WTC11 (cell line): ENCODE measurements at regions not wholly inside any gene's neighbourhood (a gene's known extent, or its start where the extent isn't known, plus 50 kb on each side); places are given as distances from the start of the nearest gene placed in this dataset.

Experiments used
- ATAC-seq: fragments of 200-7000 bp; cut with Tn5 transposase; 2 replicates; pipeline ENCODE4 v1.10.0; 2021; ENCODE audit warnings: mild to moderate bottlenecking, moderate library complexity
- CTCF ChIA-PET: fragments of 300-600 bp; sonication (Branson Sonifier 250); formaldehyde crosslinking; loops from one replicate; lab custom pipeline; 2021; ENCODE audit warnings: antibody characterized with exemption; lab: Charles Lee
- POLR2A ChIA-PET: fragments of 350-600 bp; sonication (Branson Sonifier 250); formaldehyde crosslinking; loops from one replicate; lab custom pipeline; 2021; ENCODE audit warnings: antibody characterized with exemption; lab: Charles Lee
- DNase-seq: peaks from one replicate; pipeline ENCODE4 v3.0.0; 2021; ENCODE audit warnings: low spot score
- H3K27ac Mint-ChIP-seq: 2 replicates; pipeline ENCODE4 v1.8.0; 2021; ENCODE audit warnings: mixed read lengths
- H3K27me3 Mint-ChIP-seq: 2 replicates; pipeline ENCODE4 v1.8.0; 2021; ENCODE audit warnings: low read depth, mild to moderate bottlenecking, moderate library complexity, mixed read lengths
- H3K36me3 Mint-ChIP-seq: 2 replicates; pipeline ENCODE4 v1.8.0; 2021; ENCODE audit warnings: mixed read lengths
- H3K4me1 Mint-ChIP-seq: 2 replicates; pipeline ENCODE4 v1.8.0; 2022; ENCODE audit warnings: mixed read lengths
- H3K4me3 Mint-ChIP-seq: 2 replicates; pipeline ENCODE4 v1.8.0; 2021; ENCODE audit warnings: mild to moderate bottlenecking, moderate library complexity, mixed read lengths
- H3K9me3 Mint-ChIP-seq: 2 replicates; pipeline ENCODE4 v1.8.0; 2021; ENCODE audit warnings: mixed read lengths
- CREB1 ChIP-seq: sonication (generic); formaldehyde crosslinking; IDR thresholded peaks from 2 replicates; pipeline ENCODE4 v1.8.0; 2023; ENCODE audit warnings: mild to moderate bottlenecking, missing genetic modification reagents
- E2F5 ChIP-seq: sonication (generic); formaldehyde crosslinking; IDR thresholded peaks from 2 replicates; pipeline ENCODE4 v1.8.1; 2022; ENCODE audit warnings: mild to moderate bottlenecking, moderate library complexity, missing genetic modification reagents
- EMX1 ChIP-seq: fragments of 250-450 bp; sonication (Bioruptor Pico); IDR thresholded peaks from 2 replicates; pipeline ENCODE4 v1.8.0; 2021; ENCODE audit warnings: mild to moderate bottlenecking
- ETV6 ChIP-seq: sonication (generic); formaldehyde crosslinking; IDR thresholded peaks from 2 replicates; pipeline ENCODE4 v1.8.1; 2022; ENCODE audit warnings: mild to moderate bottlenecking, missing genetic modification reagents
- FOXJ3 ChIP-seq: sonication (generic); formaldehyde crosslinking; IDR thresholded peaks from 2 replicates; pipeline ENCODE4 v1.9.0; 2021; ENCODE audit warnings: missing genetic modification reagents, mild to moderate bottlenecking, borderline replicate concordance
- MXD4 ChIP-seq: fragments of 250-450 bp; sonication (Bioruptor Pico); IDR thresholded peaks from 2 replicates; pipeline ENCODE4 v1.8.0; 2021; ENCODE audit warnings: mild to moderate bottlenecking, moderate library complexity, borderline replicate concordance
- NFE2L1 ChIP-seq: sonication (generic); formaldehyde crosslinking; IDR thresholded peaks from 2 replicates; pipeline ENCODE4 v1.8.1; 2023; ENCODE audit warnings: missing genetic modification reagents
- NR2C2 ChIP-seq: sonication (generic); formaldehyde crosslinking; IDR thresholded peaks from 2 replicates; pipeline ENCODE4 v1.8.0; 2022; ENCODE audit warnings: mild to moderate bottlenecking, missing genetic modification reagents
- PRRX2 ChIP-seq: fragments of 250-450 bp; sonication (Bioruptor Pico); IDR thresholded peaks from 2 replicates; pipeline ENCODE4 v1.8.0; 2021; ENCODE audit warnings: mild to moderate bottlenecking
- SMAD3 ChIP-seq: sonication (generic); formaldehyde crosslinking; IDR thresholded peaks from 2 replicates; pipeline ENCODE4 v1.8.0; 2022; ENCODE audit warnings: missing genetic modification reagents, mild to moderate bottlenecking, borderline replicate concordance
- ZBTB21 ChIP-seq: sonication (generic); formaldehyde crosslinking; IDR thresholded peaks from 2 replicates; pipeline ENCODE4 v1.8.1; 2023; ENCODE audit warnings: mild to moderate bottlenecking, missing genetic modification reagents, borderline replicate concordance
- ZNF281 ChIP-seq: sonication (generic); formaldehyde crosslinking; IDR thresholded peaks from 2 replicates; pipeline ENCODE4 v1.8.0; 2023; ENCODE audit warnings: mild to moderate bottlenecking, missing genetic modification reagents
- ZNF423 ChIP-seq: fragments of 250-450 bp; sonication (Bioruptor Pico); IDR thresholded peaks from 2 replicates; pipeline ENCODE4 v2.1.2; 2022; ENCODE audit warnings: mild to moderate bottlenecking, moderate library complexity
- TF ChIP-seq, protein P1 (sequence below): sonication (generic); formaldehyde crosslinking; IDR thresholded peaks from 2 replicates; pipeline ENCODE4 v1.8.1; 2023; ENCODE audit warnings: mild to moderate bottlenecking, missing genetic modification reagents
- TF ChIP-seq, protein P2 (sequence below): fragments of 200-600 bp; IDR thresholded peaks from 2 replicates; pipeline ENCODE4 v1.8.0; 2022; ENCODE audit warnings: antibody characterized with exemption
- TF ChIP-seq, protein P3 (sequence below): fragments of 250-450 bp; sonication (Bioruptor Pico); conservative IDR thresholded peaks from 2 replicates; pipeline ENCODE4 v1.9.0; 2021; ENCODE audit warnings: mild to moderate bottlenecking
- TF ChIP-seq, protein P4 (sequence below): fragments of 250-450 bp; sonication (Bioruptor Pico); IDR thresholded peaks from 2 replicates; pipeline ENCODE4 v1.9.0; 2021; ENCODE audit warnings: mild to moderate bottlenecking
- TF ChIP-seq, protein P5 (sequence below): sonication (generic); formaldehyde crosslinking; conservative IDR thresholded peaks from 2 replicates; pipeline ENCODE4 v1.8.1; 2023; ENCODE audit warnings: mild to moderate bottlenecking, low read depth, missing genetic modification reagents, moderate library complexity
- TF ChIP-seq, protein P6 (sequence below): fragments of 250-450 bp; sonication (Bioruptor Pico); IDR thresholded peaks from 2 replicates; pipeline ENCODE4 v1.8.0; 2021; ENCODE audit warnings: mild to moderate bottlenecking

DNA sequence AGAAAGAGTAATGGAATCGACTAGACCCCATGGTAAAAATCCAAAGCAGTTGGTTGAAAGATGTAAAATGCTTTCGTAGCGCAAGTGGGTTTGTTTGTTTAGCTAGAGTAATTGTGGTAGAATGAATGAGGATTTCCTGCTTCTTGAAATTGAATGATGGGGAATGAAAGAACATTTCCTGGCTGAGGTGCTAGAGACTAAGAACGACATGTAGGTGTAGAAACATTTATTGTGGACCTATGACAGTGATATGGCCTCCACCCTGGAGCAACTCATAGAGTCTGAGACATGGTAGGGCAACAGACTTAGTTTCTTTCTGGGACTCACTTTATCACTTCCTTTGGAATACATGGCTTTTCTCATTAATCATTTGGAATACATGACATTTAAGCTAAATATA is 467.6 kb upstream of the CFAP20DC start:
- DNase-seq (no peak), ATAC-seq (no peak)
- Mint-ChIP-seq H3K4me1 (peaks cover 16% of the 10 kb centered on the region), H3K9me3 (0 out of 2 replicates have a peak, but pooled peaks cover under 1% of the 10 kb centered on the region), H3K27ac (no peak overlapping the region), H3K27me3 (no peaks in the 10 kb centered on the region), H3K4me3 (no peak overlapping the region), H3K36me3 (no peaks in the 10 kb centered on the region)
- ChIA-PET POLR2A (no interaction called here), CTCF (interaction anchor here (0.9 to 1.0 kb wide), 2 partner anchors 58 to 204 kb away, joined by 3 read pairs; no protein-coding TSS in a partner anchor)
- no peak for TF ChIP-seq SMAD3
- TF ChIP-seq NR2C2 (CRISPR knock-in tag), result no peak
- TF ChIP-seq, protein P1, sequence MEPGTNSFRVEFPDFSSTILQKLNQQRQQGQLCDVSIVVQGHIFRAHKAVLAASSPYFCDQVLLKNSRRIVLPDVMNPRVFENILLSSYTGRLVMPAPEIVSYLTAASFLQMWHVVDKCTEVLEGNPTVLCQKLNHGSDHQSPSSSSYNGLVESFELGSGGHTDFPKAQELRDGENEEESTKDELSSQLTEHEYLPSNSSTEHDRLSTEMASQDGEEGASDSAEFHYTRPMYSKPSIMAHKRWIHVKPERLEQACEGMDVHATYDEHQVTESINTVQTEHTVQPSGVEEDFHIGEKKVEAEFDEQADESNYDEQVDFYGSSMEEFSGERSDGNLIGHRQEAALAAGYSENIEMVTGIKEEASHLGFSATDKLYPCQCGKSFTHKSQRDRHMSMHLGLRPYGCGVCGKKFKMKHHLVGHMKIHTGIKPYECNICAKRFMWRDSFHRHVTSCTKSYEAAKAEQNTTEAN (CRISPR knock-in tag), result no peak
- TF ChIP-seq, protein P2, sequence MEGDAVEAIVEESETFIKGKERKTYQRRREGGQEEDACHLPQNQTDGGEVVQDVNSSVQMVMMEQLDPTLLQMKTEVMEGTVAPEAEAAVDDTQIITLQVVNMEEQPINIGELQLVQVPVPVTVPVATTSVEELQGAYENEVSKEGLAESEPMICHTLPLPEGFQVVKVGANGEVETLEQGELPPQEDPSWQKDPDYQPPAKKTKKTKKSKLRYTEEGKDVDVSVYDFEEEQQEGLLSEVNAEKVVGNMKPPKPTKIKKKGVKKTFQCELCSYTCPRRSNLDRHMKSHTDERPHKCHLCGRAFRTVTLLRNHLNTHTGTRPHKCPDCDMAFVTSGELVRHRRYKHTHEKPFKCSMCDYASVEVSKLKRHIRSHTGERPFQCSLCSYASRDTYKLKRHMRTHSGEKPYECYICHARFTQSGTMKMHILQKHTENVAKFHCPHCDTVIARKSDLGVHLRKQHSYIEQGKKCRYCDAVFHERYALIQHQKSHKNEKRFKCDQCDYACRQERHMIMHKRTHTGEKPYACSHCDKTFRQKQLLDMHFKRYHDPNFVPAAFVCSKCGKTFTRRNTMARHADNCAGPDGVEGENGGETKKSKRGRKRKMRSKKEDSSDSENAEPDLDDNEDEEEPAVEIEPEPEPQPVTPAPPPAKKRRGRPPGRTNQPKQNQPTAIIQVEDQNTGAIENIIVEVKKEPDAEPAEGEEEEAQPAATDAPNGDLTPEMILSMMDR, result no peak
- no peak for TF ChIP-seq MXD4 (CRISPR knock-in tag)
- no peak for TF ChIP-seq PRRX2 (CRISPR knock-in tag)
- TF ChIP-seq ZNF281 (CRISPR knock-in tag), result no peak
- TF ChIP-seq FOXJ3, result no peak
- TF ChIP-seq, protein P3, sequence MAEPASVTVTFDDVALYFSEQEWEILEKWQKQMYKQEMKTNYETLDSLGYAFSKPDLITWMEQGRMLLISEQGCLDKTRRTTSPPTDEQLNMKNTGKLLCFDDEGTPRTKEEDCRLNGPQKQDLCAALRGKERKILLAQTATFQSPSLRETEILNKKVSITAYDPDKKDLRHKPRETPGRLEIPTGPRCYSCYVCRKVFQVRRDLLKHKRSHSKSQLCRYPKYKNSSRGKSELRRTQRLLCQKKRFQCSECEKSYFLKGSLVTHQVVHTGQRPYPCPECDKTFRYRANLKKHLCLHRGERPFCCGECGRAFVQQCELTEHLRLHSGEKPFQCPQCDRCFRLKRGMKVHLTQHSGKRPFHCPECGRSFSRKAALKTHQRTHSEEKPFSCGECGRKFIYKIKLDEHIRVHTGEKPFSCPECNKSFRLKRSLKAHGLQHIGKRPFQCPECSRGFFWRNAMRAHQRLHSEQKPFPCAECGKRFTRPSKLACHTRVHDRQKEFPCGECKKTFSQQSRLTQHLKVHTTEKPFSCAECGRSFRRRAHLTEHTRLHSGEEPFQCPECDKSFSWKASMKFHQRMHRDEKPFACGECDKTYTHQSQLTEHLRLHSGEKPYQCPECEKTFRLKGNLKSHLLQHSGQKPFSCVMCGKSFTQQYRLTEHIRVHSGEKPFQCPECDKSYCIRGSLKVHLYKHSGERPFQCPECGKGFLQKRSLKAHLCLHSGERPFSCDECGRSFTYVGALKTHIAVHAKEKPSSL, result no peak
- TF ChIP-seq, protein P4, sequence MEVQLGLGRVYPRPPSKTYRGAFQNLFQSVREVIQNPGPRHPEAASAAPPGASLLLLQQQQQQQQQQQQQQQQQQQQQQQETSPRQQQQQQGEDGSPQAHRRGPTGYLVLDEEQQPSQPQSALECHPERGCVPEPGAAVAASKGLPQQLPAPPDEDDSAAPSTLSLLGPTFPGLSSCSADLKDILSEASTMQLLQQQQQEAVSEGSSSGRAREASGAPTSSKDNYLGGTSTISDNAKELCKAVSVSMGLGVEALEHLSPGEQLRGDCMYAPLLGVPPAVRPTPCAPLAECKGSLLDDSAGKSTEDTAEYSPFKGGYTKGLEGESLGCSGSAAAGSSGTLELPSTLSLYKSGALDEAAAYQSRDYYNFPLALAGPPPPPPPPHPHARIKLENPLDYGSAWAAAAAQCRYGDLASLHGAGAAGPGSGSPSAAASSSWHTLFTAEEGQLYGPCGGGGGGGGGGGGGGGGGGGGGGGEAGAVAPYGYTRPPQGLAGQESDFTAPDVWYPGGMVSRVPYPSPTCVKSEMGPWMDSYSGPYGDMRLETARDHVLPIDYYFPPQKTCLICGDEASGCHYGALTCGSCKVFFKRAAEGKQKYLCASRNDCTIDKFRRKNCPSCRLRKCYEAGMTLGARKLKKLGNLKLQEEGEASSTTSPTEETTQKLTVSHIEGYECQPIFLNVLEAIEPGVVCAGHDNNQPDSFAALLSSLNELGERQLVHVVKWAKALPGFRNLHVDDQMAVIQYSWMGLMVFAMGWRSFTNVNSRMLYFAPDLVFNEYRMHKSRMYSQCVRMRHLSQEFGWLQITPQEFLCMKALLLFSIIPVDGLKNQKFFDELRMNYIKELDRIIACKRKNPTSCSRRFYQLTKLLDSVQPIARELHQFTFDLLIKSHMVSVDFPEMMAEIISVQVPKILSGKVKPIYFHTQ (CRISPR knock-in tag), result no peak
- no peak for TF ChIP-seq ZNF423 (CRISPR knock-in tag)
- no peak for TF ChIP-seq CREB1 (CRISPR knock-in tag)

GRCh38 chr3:59515966-59516365 is 466.1 kb upstream of the CFAP20DC start:
- peaks cover 13% of the 10 kb centered on the region for H3K9me3 Mint-ChIP-seq
- DNase-seq (no peak), ATAC-seq (no peak)
- peaks cover 16% of the 10 kb centered on the region for H3K4me1 Mint-ChIP-seq
- no peak overlapping the region for H3K27ac Mint-ChIP-seq
- no peaks in the 10 kb centered on the region; the same call in 1 of the 2 replicates for H3K27me3 Mint-ChIP-seq
- H3K36me3 Mint-ChIP-seq, result no peaks in the 10 kb centered on the region
- ChIA-PET CTCF (interaction anchor here (1.0 kb wide), 1 partner anchor 13 kb away, joined by 3 read pairs; no protein-coding TSS in a partner anchor), POLR2A (no interaction called here)
- H3K4me3 Mint-ChIP-seq, result no peak overlapping the region
- TF ChIP-seq E2F5 (CRISPR knock-in tag) (no peak), ETV6 (CRISPR knock-in tag) (no peak), NFE2L1 (CRISPR knock-in tag) (no peak), FOXJ3 (no peak), EMX1 (CRISPR knock-in tag) (no peak), ZBTB21 (no peak)
- TF ChIP-seq, protein P5, sequence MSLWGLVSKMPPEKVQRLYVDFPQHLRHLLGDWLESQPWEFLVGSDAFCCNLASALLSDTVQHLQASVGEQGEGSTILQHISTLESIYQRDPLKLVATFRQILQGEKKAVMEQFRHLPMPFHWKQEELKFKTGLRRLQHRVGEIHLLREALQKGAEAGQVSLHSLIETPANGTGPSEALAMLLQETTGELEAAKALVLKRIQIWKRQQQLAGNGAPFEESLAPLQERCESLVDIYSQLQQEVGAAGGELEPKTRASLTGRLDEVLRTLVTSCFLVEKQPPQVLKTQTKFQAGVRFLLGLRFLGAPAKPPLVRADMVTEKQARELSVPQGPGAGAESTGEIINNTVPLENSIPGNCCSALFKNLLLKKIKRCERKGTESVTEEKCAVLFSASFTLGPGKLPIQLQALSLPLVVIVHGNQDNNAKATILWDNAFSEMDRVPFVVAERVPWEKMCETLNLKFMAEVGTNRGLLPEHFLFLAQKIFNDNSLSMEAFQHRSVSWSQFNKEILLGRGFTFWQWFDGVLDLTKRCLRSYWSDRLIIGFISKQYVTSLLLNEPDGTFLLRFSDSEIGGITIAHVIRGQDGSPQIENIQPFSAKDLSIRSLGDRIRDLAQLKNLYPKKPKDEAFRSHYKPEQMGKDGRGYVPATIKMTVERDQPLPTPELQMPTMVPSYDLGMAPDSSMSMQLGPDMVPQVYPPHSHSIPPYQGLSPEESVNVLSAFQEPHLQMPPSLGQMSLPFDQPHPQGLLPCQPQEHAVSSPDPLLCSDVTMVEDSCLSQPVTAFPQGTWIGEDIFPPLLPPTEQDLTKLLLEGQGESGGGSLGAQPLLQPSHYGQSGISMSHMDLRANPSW (CRISPR knock-in tag), result no peak
- TF ChIP-seq, protein P6, sequence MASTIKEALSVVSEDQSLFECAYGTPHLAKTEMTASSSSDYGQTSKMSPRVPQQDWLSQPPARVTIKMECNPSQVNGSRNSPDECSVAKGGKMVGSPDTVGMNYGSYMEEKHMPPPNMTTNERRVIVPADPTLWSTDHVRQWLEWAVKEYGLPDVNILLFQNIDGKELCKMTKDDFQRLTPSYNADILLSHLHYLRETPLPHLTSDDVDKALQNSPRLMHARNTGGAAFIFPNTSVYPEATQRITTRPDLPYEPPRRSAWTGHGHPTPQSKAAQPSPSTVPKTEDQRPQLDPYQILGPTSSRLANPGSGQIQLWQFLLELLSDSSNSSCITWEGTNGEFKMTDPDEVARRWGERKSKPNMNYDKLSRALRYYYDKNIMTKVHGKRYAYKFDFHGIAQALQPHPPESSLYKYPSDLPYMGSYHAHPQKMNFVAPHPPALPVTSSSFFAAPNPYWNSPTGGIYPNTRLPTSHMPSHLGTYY, result no peak
